SU-DHL-6 (cell line): ENCODE measurements at regions not wholly inside any gene's neighbourhood (a gene's known extent, or its start where the extent isn't known, plus 50 kb on each side); places are given as distances from the start of the nearest gene placed in this dataset.

Experiments
- CTCF ChIP-seq: fragments of 200-600 bp; sonication (generic); IDR thresholded peaks from one replicate; pipeline ENCODE4 v1.5.1; 2017; ENCODE audit warnings: antibody characterized with exemption, mild to moderate bottlenecking, low read length, moderate library complexity; ENCODE audit not compliant: insufficient read depth, poor library complexity, severe bottlenecking
- EZH2phosphoT487 ChIP-seq: fragments of 200-600 bp; sonication (generic), shearing (Covaris generic); conservative IDR thresholded peaks from 2 replicates; pipeline ENCODE4 v1.6.1; 2018; ENCODE audit warnings: mild to moderate bottlenecking, antibody characterized with exemption, low read length, moderate library complexity, mixed read lengths

GRCh38 chr1:25111706-25112105 is 120.6 kb downstream of the SYF2 start:
- TF ChIP-seq CTCF (no peak), EZH2phosphoT487 (no peak)
